GM18870 (cell line): ENCODE measurements at regions not wholly inside any gene's neighbourhood (a gene's known extent, or its start where the extent isn't known, plus 50 kb on each side); places are given as distances from the start of the nearest gene placed in this dataset.
"Not testable (repeated sequence)": the region's sequence is repeated elsewhere in the genome, so short reads cannot be mapped to it uniquely, and the experiment has no call there.

Experiments used
- ATAC-seq: cut with Tn5 transposase; IDR thresholded peaks from one replicate; pipeline ENCODE4 v1.9.1; 2021; ENCODE audit warnings: moderate library complexity; ENCODE audit not compliant: unreplicated experiment

DNA sequence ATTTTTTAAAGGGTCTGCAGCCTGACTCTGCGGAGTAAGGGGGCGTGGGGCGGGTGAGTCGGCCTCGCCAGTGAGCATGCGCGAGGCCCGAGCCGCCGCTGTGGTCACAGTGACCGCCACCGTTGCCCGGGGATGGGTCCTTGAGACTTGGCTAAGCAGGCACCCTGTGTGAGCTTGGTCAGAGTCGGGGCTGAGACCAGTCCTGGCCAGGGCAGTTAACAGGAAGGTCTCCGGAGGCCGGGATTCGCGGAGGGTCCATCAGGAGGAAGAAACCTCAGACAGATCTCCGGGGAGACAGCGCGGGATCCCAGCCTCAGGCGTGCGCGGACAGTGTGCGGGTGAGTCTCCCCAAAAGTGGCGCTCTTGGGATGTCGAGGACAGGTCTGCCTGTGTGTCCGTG lies 1384.4 kb upstream of the PCDH10 start:
- ATAC-seq = no peak

DNA sequence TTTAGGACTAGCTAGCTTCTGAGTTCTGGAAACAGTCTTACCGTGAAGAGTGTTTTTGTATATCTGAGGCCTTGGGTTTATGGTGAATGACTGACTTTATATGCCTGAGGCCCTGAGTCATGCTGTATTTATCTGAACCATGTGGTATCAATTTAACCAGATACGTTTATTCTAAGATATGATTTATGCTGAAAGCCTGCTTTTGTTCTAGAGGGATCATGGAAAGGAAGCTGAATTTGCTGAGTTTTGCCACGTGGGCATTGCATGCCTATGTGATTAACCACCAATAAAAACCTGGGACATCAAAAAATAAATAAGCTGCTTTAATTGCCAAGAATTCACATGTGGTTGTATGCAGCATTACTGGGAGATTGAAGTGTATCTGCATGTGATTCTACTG lies 1374.7 kb upstream of the PCDH10 start:
- not testable (repeated sequence) for ATAC-seq

DNA sequence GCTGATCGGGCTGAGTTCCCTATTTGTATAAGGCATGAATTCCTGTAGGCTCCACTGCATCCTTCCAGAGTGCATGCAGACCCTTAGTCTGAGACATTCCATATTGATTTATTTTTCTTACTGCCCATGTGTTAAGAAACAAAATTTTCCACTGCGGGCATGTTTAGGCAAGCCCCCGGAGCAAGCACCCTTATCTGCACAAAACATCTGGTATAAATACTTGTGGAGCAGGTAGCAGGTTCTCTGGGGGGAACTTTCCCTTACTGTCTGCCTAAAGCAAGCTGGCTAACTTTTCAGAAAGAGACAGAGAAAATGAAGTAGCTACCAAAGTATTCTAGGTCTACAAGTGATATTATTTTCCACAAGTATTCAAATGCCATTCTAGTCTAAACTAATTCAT lies 1338.5 kb upstream of the PCDH10 start:
- ATAC-seq = not testable (repeated sequence)
